ENCODE measurements at regions not wholly inside any gene's neighbourhood (a gene's known extent, or its start where the extent isn't known, plus 50 kb on each side); places are given as distances from the start of the nearest gene placed in this dataset.

- TF ChIP-seq ZNF462 (CRISPR knock-in tag; IDR thresholded peaks at IDR 0.05) (no peak), JUNB (IDR thresholded peaks at IDR 0.05; ENCODE audit: unreplicated experiment) (no peak), NANOG (IDR thresholded peaks at IDR 0.05; ENCODE audit: borderline replicate concordance) (no peak), EZH2phosphoT487 (IDR thresholded peaks at IDR 0.05; ENCODE audit: unreplicated experiment) (no peak), POLR2AphosphoS5 (IDR thresholded peaks at IDR 0.05; ENCODE audit: low read depth) (no peak), STAT1 (IDR thresholded peaks at IDR 0.05; ENCODE audit: unreplicated experiment) (no peak), ZNF331 (CRISPR knock-in tag; IDR thresholded peaks at IDR 0.05; ENCODE audit: low read depth) (no peak), REST (IDR thresholded peaks at IDR 0.05; ENCODE audit: unreplicated experiment) (no peak)
- TF ChIP-seq, protein P1, sequence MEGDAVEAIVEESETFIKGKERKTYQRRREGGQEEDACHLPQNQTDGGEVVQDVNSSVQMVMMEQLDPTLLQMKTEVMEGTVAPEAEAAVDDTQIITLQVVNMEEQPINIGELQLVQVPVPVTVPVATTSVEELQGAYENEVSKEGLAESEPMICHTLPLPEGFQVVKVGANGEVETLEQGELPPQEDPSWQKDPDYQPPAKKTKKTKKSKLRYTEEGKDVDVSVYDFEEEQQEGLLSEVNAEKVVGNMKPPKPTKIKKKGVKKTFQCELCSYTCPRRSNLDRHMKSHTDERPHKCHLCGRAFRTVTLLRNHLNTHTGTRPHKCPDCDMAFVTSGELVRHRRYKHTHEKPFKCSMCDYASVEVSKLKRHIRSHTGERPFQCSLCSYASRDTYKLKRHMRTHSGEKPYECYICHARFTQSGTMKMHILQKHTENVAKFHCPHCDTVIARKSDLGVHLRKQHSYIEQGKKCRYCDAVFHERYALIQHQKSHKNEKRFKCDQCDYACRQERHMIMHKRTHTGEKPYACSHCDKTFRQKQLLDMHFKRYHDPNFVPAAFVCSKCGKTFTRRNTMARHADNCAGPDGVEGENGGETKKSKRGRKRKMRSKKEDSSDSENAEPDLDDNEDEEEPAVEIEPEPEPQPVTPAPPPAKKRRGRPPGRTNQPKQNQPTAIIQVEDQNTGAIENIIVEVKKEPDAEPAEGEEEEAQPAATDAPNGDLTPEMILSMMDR (conservative IDR thresholded peaks at IDR 0.05; ENCODE audit: low read depth in 2 of 2), result no peak
Measured at GRCh38 chrX:106401965-106402559, 209.7 kb upstream of the RADX start (continued).

Data from GM23338 (cell line).